DND-41 (cell line): ENCODE measurements at regions not wholly inside any gene's neighbourhood (a gene's known extent, or its start where the extent isn't known, plus 50 kb on each side); places are given as distances from the start of the nearest gene placed in this dataset.

Experiments used
- CTCF ChIP-seq: IDR thresholded peaks from 2 replicates; pipeline ENCODE4 v1.5.1; 2012; ENCODE audit warnings: borderline replicate concordance, low read length, moderate library complexity, mild to moderate bottlenecking; ENCODE audit not compliant: poor library complexity, severe bottlenecking; ENCODE audit errors: extremely low read depth
- EZH2 ChIP-seq: IDR thresholded peaks from 3 replicates; pipeline ENCODE4 v1.6.1; 2012; ENCODE audit warnings: borderline replicate concordance, low read depth, mild to moderate bottlenecking, moderate library complexity, low read length, inconsistent platforms; ENCODE audit not compliant: severe bottlenecking

GRCh38 chr3:65196663-65197062 is 508.9 kb upstream of the ADAMTS9 start:
- TF ChIP-seq CTCF (no peak), EZH2 (no peak)
